Loucy (cell line): ENCODE measurements at regions not wholly inside any gene's neighbourhood (a gene's known extent, or its start where the extent isn't known, plus 50 kb on each side); places are given as distances from the start of the nearest gene placed in this dataset.

ENCODE experiments used
- EZH2phosphoT487 ChIP-seq: fragments of 200-600 bp; IDR thresholded peaks from 2 replicates; pipeline ENCODE4 v1.6.1; 2018; ENCODE audit warnings: antibody characterized with exemption, mild to moderate bottlenecking, moderate library complexity, borderline replicate concordance
- TF ChIP-seq, protein P1 (sequence below): fragments of 200-600 bp; sonication (generic); conservative IDR thresholded peaks from 2 replicates; pipeline ENCODE4 v1.5.1; 2014; ENCODE audit warnings: mild to moderate bottlenecking, antibody characterized with exemption, low read length

DNA sequence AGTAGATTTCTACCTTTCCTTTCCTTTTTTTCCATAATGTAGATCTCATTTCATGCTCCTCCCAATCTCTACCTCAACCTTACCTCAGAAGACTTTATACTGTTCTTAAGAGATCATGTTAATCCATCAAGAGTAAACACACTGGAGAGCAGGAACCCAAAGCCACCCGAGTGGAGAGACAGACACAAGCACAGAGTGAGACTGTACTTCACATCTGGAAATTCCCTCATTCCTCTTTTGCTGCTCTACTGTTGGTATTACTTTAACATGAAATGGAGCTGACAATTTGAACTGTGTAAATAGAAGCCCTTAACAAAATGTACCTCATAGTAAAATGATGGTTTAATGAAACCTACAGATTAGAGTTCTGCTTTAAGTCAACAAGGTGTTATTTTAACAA is 105.7 kb upstream of the RASGEF1B start:
- no peak for TF ChIP-seq EZH2phosphoT487
- TF ChIP-seq, protein P1, sequence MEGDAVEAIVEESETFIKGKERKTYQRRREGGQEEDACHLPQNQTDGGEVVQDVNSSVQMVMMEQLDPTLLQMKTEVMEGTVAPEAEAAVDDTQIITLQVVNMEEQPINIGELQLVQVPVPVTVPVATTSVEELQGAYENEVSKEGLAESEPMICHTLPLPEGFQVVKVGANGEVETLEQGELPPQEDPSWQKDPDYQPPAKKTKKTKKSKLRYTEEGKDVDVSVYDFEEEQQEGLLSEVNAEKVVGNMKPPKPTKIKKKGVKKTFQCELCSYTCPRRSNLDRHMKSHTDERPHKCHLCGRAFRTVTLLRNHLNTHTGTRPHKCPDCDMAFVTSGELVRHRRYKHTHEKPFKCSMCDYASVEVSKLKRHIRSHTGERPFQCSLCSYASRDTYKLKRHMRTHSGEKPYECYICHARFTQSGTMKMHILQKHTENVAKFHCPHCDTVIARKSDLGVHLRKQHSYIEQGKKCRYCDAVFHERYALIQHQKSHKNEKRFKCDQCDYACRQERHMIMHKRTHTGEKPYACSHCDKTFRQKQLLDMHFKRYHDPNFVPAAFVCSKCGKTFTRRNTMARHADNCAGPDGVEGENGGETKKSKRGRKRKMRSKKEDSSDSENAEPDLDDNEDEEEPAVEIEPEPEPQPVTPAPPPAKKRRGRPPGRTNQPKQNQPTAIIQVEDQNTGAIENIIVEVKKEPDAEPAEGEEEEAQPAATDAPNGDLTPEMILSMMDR: no peak
